A172 (cell line): ENCODE measurements at regions not wholly inside any gene's neighbourhood (a gene's known extent, or its start where the extent isn't known, plus 50 kb on each side); places are given as distances from the start of the nearest gene placed in this dataset.

Source experiments
- DNase-seq: peaks from one replicate; pipeline ENCODE4 v3.0.0-alpha.2; 2015; ENCODE audit warnings: low spot score

DNA sequence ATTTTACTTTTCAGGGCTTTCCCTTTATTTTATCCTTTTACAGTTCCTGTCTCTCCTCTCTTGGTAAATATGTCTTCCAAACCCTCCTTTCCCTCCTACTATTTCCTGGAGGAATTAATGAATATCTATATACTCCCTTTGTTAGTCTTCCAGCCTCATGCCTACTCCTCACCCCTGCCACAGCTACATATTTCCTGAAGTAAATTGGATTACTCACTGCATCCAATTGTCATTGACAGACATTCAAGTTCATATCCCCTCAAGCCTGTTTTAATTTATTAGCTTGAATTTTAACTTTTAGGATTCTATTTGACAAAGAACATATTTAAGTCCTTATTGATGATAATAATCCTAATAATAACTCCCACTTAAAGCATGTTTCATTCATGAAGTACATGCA is 314.5 kb downstream of the TMEM161B start:
- no peak for DNase-seq

- no peak for DNase-seq
These were observed 317.0 kb downstream of the TMEM161B start for GRCh38 chr5:87951661-87952060.

DNA sequence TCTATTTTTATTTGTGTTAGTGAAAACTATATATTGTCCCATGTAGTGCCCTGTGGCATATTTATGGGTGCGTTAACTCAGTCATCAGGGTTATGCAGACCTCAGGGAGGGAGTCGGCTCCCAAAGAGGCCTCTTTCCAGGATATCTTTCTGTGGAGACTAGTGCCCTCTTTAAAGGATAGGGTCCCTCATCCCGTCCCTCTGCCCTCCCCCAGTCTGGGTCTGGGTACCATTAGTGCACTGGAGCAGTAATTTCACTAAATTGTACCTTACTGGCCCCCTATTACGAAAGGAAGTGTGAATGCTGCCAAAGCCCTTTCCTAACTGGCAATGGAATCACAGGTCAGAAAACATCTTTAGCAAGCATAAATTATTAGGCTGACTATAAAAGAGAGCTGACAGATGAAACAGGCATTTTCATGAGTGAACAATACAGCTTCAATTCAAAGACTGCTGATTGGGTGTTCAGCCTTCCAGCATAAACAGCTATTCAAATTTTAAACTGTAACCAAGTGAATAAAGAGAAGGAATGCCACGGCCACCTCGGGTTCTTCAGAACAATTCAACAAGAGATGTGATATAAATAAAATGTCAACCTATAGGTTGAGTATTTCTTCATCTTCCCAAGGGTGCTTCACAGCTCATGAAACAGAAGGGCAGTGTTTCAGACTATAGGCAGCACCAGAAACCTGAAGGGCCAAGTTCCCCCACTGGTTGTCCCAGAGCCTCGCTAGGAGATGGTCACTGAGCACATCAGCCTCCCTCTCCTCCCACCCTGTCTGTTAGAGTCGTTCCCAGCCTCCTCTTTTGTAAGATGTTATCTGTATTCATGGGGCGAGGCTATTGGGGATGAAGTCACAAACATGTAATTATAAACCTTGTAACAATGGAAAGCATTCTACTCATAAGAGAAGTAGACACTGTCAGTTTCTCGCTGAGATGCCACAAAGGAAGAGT is 318.7 kb downstream of the TMEM161B start:
- no peak for DNase-seq

- DNase-seq, result no peak
These were observed 320.2 kb downstream of the TMEM161B start for GRCh38 chr5:87948486-87948885.

- no peak for DNase-seq
These were observed 322.4 kb downstream of the TMEM161B start for GRCh38 chr5:87946271-87946670.

GRCh38 chr5:87945286-87945650 is 323.4 kb downstream of the TMEM161B start:
- DNase-seq, result no peak

- no peak for DNase-seq
These were observed 323.9 kb downstream of the TMEM161B start for GRCh38 chr5:87944553-87945285.

- DNase-seq, result no peak
These were observed 327.9 kb downstream of the TMEM161B start for GRCh38 chr5:87940775-87941174.

GRCh38 chr5:87936667-87937066 is 332.0 kb downstream of the TMEM161B start:
- DNase-seq, result no peak

DNA sequence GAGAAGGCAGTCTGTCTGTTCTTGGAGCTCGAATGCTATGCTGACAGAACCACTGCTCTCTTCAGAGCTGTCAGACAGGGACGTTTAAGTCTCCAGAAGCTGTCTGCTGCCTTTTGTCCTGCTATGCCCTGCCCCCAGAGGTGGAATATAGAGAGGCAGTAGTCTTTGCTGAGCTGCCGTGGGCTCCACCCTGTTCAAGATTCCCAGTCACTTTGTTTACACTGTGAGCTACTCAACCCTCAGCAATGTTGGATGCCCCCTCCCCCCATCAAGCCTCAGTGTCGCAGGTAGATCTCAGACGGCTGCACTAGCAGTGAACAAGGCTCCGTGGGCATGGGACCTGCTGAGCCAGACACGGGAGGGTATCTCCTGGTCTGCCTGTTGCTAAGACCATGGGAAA is 344.2 kb downstream of the TMEM161B start:
- DNase-seq, result no peak

DNA sequence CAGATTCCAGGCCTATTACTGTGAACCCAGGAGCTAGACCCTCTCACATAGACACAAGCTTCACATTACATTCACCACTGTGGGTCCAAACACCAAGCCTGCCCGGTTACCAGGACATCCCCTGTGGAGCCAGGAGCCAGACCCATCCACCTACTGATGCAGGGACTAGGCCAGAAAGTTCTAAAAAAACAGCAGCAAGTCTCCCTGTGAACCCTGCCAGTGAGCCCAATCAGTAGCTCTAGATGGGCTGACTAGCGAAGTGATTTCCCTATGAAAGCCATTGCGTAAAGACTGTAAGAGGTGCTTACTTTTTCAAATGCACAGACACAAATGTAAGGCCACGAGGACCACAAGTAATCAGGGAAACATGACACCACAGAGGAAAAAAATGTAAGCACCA is 352.3 kb downstream of the TMEM161B start:
- no peak for DNase-seq

DNA sequence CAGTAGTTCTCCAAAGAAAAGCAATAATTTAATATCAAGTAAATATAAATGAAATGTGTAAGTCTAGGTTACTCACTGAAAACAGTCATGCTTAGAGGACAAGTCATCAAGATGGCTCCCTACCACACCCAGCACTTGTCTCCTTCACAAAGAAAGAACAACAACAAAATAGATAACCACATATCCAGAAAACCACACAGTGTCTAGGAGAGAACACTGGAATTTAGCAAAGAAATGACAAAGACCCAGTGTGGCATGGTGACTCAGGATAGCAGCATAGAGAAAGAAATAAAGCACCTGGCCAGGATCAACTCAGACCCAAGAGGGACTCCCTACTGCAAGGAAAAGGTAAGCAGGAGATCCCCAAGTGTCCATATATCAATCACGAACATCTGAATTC is 356.2 kb downstream of the TMEM161B start:
- DNase-seq, result peak; percentile 49

- no peak for DNase-seq
These were observed 359.3 kb downstream of the TMEM161B start for GRCh38 chr5:87909382-87909781.

DNA sequence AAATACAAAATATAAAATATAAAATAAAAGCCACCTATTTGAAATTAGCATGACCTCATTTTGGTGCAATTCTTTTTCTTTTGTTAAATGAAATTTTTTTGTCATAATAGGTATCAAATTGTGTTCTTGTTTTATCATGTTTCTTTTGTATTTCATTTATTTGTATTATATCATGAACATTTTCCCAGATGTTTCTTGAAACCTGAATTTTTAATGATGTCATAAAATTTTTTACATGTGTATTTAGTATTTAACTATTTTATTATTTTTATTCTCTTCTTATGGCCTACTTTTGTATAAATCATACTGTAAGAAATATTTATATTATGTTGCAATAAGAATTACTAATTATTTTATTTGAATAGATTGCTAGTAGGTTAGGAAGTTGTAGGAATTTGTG is 361.7 kb downstream of the TMEM161B start:
- DNase-seq, result no peak

- DNase-seq, result no peak
These were observed 368.2 kb downstream of the TMEM161B start for GRCh38 chr5:87900419-87900818.

GRCh38 chr5:87899721-87900131 is 368.9 kb downstream of the TMEM161B start:
- DNase-seq, result no peak

DNA sequence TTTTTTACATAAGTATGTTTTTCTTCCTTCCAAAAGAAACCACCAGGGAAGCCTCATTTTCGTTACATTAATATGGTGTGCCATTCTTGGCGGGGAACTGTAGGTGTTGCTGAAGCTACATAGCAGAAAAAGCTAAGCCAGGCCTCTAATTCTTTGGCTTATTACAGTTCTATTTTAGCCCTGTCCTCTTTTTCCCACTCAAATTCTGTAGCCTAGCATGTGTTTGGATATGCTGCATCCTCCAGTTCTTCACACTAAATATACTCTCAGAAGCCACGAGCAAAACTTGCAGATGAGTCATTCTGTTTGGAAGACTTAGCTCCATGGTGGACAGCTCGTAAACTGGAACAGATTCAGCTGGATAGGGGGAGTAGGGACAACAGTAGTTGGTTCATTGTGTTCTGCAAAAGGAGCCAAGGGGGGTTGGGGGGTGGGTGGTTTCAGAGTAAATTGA is 369.4 kb downstream of the TMEM161B start:
- DNase-seq, result peak; percentile 50

GRCh38 chr5:87898574-87898973 is 370.1 kb downstream of the TMEM161B start:
- DNase-seq, result no peak

- DNase-seq, result no peak
These were observed 380.5 kb downstream of the TMEM161B start for GRCh38 chr5:87888139-87888538.

GRCh38 chr5:87887247-87887646 is 381.4 kb downstream of the TMEM161B start:
- no peak for DNase-seq

DNA sequence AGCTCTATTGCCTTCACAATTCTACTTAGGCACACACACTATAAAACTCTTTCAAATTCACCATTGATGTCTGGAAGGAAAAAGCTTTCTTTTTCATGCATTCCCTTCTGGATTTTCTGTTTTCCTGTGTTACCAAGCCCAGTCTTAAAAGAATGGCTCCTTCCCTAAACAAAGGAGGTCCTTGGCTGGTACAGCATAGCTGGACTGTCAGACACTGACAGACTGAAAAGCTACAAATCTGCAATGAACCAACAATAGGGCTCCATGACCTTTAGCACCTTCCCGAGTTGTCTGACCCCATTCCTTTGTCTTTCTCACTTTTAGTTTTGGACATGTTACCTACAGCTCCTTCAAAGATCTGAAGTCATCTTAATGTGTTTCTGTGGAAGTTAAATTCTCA is 382.5 kb downstream of the TMEM161B start:
- DNase-seq, result no peak

DNA sequence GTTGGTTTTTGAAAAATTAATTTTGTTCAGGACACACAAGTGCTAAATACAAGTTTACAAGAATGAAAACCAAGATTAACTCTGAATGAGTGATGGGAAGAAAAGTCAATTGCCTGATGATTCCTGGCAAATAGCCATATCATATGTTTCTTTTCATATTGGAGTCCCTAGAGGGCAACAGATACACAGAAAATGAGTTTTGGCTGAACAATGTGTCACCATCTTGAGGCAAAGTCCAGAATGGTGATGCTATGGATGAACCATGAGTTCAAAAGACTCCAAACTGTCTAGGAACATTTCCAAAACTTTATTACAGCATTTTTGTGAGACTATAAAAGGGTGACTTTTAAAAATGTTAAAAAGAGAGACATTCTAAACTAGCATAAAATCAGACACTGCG is 382.9 kb downstream of the TMEM161B start:
- no peak for DNase-seq

DNA sequence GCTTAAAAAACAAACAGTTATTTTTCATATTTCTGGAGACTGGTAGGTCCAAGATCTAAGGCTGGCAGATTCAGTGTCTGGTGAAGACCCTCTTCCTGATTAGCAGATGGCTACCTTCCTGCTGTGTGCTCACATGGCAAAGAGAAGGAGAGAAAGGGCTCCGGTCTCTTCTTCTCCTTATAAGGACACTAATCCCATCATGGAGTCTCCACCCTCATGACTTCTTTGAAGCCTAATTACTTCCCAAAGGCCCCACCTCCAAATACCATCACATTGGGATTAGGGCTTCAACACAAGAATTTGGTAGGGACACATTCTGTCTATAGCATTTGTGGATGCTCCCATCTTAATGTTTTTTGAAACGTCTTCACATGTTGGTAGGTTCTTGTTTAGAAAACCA is 391.1 kb downstream of the TMEM161B start:
- no peak for DNase-seq
